Right lobe of liver (tissue), 6 donors: ENCODE measurements at regions not wholly inside any gene's neighbourhood (a gene's known extent, or its start where the extent isn't known, plus 50 kb on each side); places are given as distances from the start of the nearest gene placed in this dataset.

ENCODE experiments used
- ATAC-seq, 4 donors: fragments of 200-7000 bp; cut with Tn5 transposase; one replicate each; pipeline ENCODE4 v1.9.1; 2020; ENCODE audit warnings: mild to moderate bottlenecking in 4 of 4, moderate library complexity in 4 of 4
- DNase-seq, 3 donors: peaks; one replicate each; pipeline ENCODE4 v3.0.0-alpha.2; 2020
- H3K27ac ChIP-seq, 3 donors: fragments of 200-600 bp; one replicate each; pipeline ENCODE4 v1.8.0; 2022
- H3K27me3 ChIP-seq, 2 donors: fragments of 200-600 bp; one replicate each; pipeline ENCODE4 v1.8.0; 2022
- H3K36me3 ChIP-seq, 4 donors: fragments of 200-600 bp; sonication (generic) in 1 of 4; one replicate each; pipeline versions ENCODE4 v1.5.1 to v1.8.0; 2017 to 2022; ENCODE audit warnings: control low read depth in 1 of 4
- H3K4me1 ChIP-seq, 4 donors: fragments of 200-600 bp; sonication (generic) in 1 of 4; one replicate each; pipeline versions ENCODE4 v1.5.1 to v1.8.0; 2017 to 2022; ENCODE audit warnings: control low read depth in 1 of 4
- H3K4me3 ChIP-seq, 3 donors: fragments of 200-600 bp; one replicate each; pipeline ENCODE4 v1.8.0; 2022
- H3K9me3 ChIP-seq, 4 donors: fragments of 200-600 bp; sonication (generic) in 1 of 4; one replicate each; pipeline versions ENCODE4 v1.5.1 to v1.8.0; 2017 to 2022; ENCODE audit warnings: control low read depth in 1 of 4
- CTCF ChIP-seq, 4 donors: fragments of 200-600 bp in 3 of 4; fragments of 450-650 bp in 1 of 4; IDR thresholded peaks; one replicate each; pipeline versions ENCODE4 v1.5.1 to v1.8.0; 2016 to 2022; ENCODE audit warnings: antibody characterized with exemption in 4 of 4, mild to moderate bottlenecking in 2 of 4
- POLR2A ChIP-seq: fragments of 450-650 bp; IDR thresholded peaks from one replicate; pipeline ENCODE4 v1.6.1; 2017; ENCODE audit warnings: antibody characterized with exemption, mild to moderate bottlenecking
- WGBS: methylation state at CpG from one replicate; pipeline ENCODE4 v1.1.6; 2018; ENCODE audit warnings: low coverage, low lambda C conversion rate; ENCODE audit not compliant: insufficient coverage; ENCODE audit errors: missing lambda C conversion rate; 5-methylcytosine and 5-hydroxymethylcytosine counted together
- intact Hi-C, 2 donors: fragments of 100-400 bp; cut with DNase I; formaldehyde crosslinking; loops; one replicate each; pipeline versions ENCODE4 v1.11.2 to v1.14.1; 2022
- donor health status: DM: no; HTN: yes; CAD: no.
- donor health status: DM: no; HTN: no; CAD: no.
- donor health status: DM: no; HTN: no; CAD: no.
- donor health status: DM: no; HTN: yes; CAD: no.
- donor health status: DM: no; HTN: yes; CAD: no.

- Histone ChIP-seq H3K9me3 (no peaks in the 10 kb centered on the region), H3K4me3 (no peak overlapping the region), H3K36me3 (no peaks in the 10 kb centered on the region), H3K27ac (peak overlapping the region; percentile 54 to 78 (median 64)), H3K27me3 (no peaks in the 10 kb centered on the region), H3K4me1 (peaks cover 0 to 37% (median 17%) of the 10 kb centered on the region in 4 donors)
- peak; percentile 33 to 80 (median 70) for DNase-seq
- 39% methylated on average over 7 of the region's 13 CpGs for WGBS
- intact Hi-C loops, result no loop called here
- TF ChIP-seq CTCF (IDR thresholded peaks at IDR 0.05) (no peak), POLR2A (peak; percentile 16)
- ATAC-seq, result peak; percentile 88 to 91 (median 90)
Measured at GRCh38 chr6:43900916-43901732, 131.1 kb downstream of the VEGFA start.

GRCh38 chr6:43900560-43900915, 130.5 kb downstream of the VEGFA start:
- TF ChIP-seq POLR2A, result no peak
- TF ChIP-seq CTCF (IDR thresholded peaks at IDR 0.05), result no peak
- no peaks in the 10 kb centered on the region for H3K9me3 ChIP-seq
- H3K27ac ChIP-seq, result peak overlapping the region; percentile 54 to 78 (median 64)
- peak; percentile 61 to 74 (median 66) for ATAC-seq
- H3K4me1 ChIP-seq, result peaks cover 0 to 37% (median 17%) of the 10 kb centered on the region in 4 donors
- intact Hi-C loops, result no loop called here
- no peaks in the 10 kb centered on the region for H3K27me3 ChIP-seq
- 55% methylated on average over 2 of the region's 3 CpGs for WGBS
- no peaks in the 10 kb centered on the region for H3K36me3 ChIP-seq
- H3K4me3 ChIP-seq, result no peak overlapping the region
- peak in 1 of 3 donors; percentile 58 for DNase-seq

GRCh38 chr6:43899830-43900229, 129.8 kb downstream of the VEGFA start:
- TF ChIP-seq POLR2A, result no peak
- TF ChIP-seq CTCF (IDR thresholded peaks at IDR 0.05), result no peak
- H3K36me3 ChIP-seq, result no peaks in the 10 kb centered on the region
- no peak overlapping the region for H3K4me3 ChIP-seq
- H3K4me1 ChIP-seq, result peaks cover 0 to 37% (median 17%) of the 10 kb centered on the region in 4 donors
- 85% methylated on average over 3 of the region's 4 CpGs for WGBS
- intact Hi-C loops, result no loop called here
- DNase-seq (no peak), ATAC-seq (no peak)
- no peaks in the 10 kb centered on the region for H3K9me3 ChIP-seq
- peak overlapping the region in 1 of 3 donors; percentile 78 for H3K27ac ChIP-seq
- no peaks in the 10 kb centered on the region for H3K27me3 ChIP-seq

GRCh38 chr6:43898358-43899131, 128.5 kb downstream of the VEGFA start:
- Histone ChIP-seq H3K27ac (no peak overlapping the region), H3K4me1 (peaks cover 0 to 37% (median 17%) of the 10 kb centered on the region in 4 donors), H3K4me3 (no peak overlapping the region), H3K9me3 (no peaks in the 10 kb centered on the region), H3K36me3 (no peaks in the 10 kb centered on the region), H3K27me3 (no peaks in the 10 kb centered on the region)
- no peak for TF ChIP-seq POLR2A
- TF ChIP-seq CTCF (IDR thresholded peaks at IDR 0.05), result no peak
- no peak for ATAC-seq
- intact Hi-C loops, result no loop called here
- DNase-seq, result peak in 1 of 3 donors; percentile 1
- 94% methylated on average over 4 of the region's 4 CpGs for WGBS
